ENCODE measurements at regions not wholly inside any gene's neighbourhood (a gene's known extent, or its start where the extent isn't known, plus 50 kb on each side); places are given as distances from the start of the nearest gene placed in this dataset.

GRCh38 chr16:52697971-52698370 lies 151.0 kb upstream of the TOX3 start:
- no peak for DNase-seq
- TF ChIP-seq POLR2A (IDR thresholded peaks at IDR 0.05): no peak
- TF ChIP-seq, protein P1, sequence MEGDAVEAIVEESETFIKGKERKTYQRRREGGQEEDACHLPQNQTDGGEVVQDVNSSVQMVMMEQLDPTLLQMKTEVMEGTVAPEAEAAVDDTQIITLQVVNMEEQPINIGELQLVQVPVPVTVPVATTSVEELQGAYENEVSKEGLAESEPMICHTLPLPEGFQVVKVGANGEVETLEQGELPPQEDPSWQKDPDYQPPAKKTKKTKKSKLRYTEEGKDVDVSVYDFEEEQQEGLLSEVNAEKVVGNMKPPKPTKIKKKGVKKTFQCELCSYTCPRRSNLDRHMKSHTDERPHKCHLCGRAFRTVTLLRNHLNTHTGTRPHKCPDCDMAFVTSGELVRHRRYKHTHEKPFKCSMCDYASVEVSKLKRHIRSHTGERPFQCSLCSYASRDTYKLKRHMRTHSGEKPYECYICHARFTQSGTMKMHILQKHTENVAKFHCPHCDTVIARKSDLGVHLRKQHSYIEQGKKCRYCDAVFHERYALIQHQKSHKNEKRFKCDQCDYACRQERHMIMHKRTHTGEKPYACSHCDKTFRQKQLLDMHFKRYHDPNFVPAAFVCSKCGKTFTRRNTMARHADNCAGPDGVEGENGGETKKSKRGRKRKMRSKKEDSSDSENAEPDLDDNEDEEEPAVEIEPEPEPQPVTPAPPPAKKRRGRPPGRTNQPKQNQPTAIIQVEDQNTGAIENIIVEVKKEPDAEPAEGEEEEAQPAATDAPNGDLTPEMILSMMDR (IDR thresholded peaks at IDR 0.05): no peak
- Histone ChIP-seq H3K27ac (no peak overlapping the region), H3K4me1 (no peaks in the 10 kb centered on the region), H3K4me3 (no peak overlapping the region), H3K27me3 (no peaks in the 10 kb centered on the region), H3K36me3 (ENCODE audit: low read depth, missing control alignments) (no peaks in the 10 kb centered on the region), H3K9me3 (no peaks in the 10 kb centered on the region)
- intact Hi-C loops (cut with DNase I; ENCODE audit: low total_unique reads): no loop called here

DNA sequence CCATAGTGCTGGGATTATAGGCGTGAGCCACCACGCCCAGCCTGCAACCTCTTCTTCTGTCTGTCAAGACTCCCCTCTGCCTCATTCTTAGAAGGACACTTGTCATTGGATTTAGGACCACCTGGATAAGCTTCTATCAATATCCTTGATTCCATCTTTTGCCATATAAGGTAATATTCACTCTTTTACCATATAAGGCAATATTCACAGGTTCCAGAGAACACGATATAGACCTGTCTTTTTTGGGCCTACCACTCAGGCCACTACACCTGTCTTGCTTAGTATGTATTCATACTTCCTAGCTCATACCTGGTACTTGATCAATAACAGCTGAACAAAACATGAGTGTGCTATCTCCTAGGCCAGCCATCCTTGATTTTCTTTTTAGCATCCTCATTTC lies 149.2 kb upstream of the TOX3 start:
- Histone ChIP-seq H3K4me3 (no peak overlapping the region), H3K36me3 (ENCODE audit: low read depth, missing control alignments) (no peaks in the 10 kb centered on the region), H3K9me3 (no peaks in the 10 kb centered on the region), H3K27ac (no peak overlapping the region), H3K27me3 (no peaks in the 10 kb centered on the region), H3K4me1 (no peaks in the 10 kb centered on the region)
- intact Hi-C loops (cut with DNase I; ENCODE audit: low total_unique reads): no loop called here
- no peak for TF ChIP-seq POLR2A (IDR thresholded peaks at IDR 0.05)
- TF ChIP-seq, protein P1 (IDR thresholded peaks at IDR 0.05): no peak
- DNase-seq: no peak
- 95 to 96% methylated on average over 3 of the region's 3 CpGs for WGBS, 2 donors

- Histone ChIP-seq H3K27ac (no peak overlapping the region), H3K9me3 (no peaks in the 10 kb centered on the region), H3K4me3 (no peak overlapping the region), H3K4me1 (no peaks in the 10 kb centered on the region), H3K36me3 (ENCODE audit: low read depth, missing control alignments) (no peaks in the 10 kb centered on the region), H3K27me3 (no peaks in the 10 kb centered on the region)
- no peak for TF ChIP-seq POLR2A (IDR thresholded peaks at IDR 0.05)
- TF ChIP-seq, protein P1 (IDR thresholded peaks at IDR 0.05): no peak
- intact Hi-C loops (cut with DNase I; ENCODE audit: low total_unique reads): no loop called here
- WGBS, 2 donors: 95 to 100% methylated on average over 1 of the region's 1 CpG
- no peak for DNase-seq
These were observed 143.5 kb upstream of the TOX3 start for GRCh38 chr16:52690468-52690867.

- H3K36me3 ChIP-seq (ENCODE audit: low read depth, missing control alignments): no peaks in the 10 kb centered on the region
- H3K27ac ChIP-seq: no peak overlapping the region
- TF ChIP-seq POLR2A (IDR thresholded peaks at IDR 0.05): no peak
- TF ChIP-seq, protein P1 (IDR thresholded peaks at IDR 0.05): no peak
- no peak overlapping the region for H3K4me3 ChIP-seq
- H3K4me1 ChIP-seq: no peaks in the 10 kb centered on the region
- H3K27me3 ChIP-seq: no peaks in the 10 kb centered on the region
- intact Hi-C loops (cut with DNase I; ENCODE audit: low total_unique reads): no loop called here
- H3K9me3 ChIP-seq: no peaks in the 10 kb centered on the region
- no peak for DNase-seq
- WGBS, 2 donors: 95 to 100% methylated on average over 1 of the region's 1 CpG
These were observed 134.1 kb upstream of the TOX3 start for GRCh38 chr16:52680993-52681392.

GRCh38 chr16:52677501-52677900 lies 130.6 kb upstream of the TOX3 start:
- no peaks in the 10 kb centered on the region for H3K9me3 ChIP-seq
- no peak overlapping the region for H3K4me3 ChIP-seq
- H3K27ac ChIP-seq: no peak overlapping the region
- intact Hi-C loops (cut with DNase I; ENCODE audit: low total_unique reads): no loop called here
- no peaks in the 10 kb centered on the region for H3K4me1 ChIP-seq
- 49 to 55% methylated on average over 2 of the region's 2 CpGs for WGBS, 2 donors
- no peaks in the 10 kb centered on the region for H3K36me3 ChIP-seq (ENCODE audit: low read depth, missing control alignments)
- no peak for DNase-seq
- H3K27me3 ChIP-seq: no peaks in the 10 kb centered on the region
- TF ChIP-seq, protein P1 (IDR thresholded peaks at IDR 0.05): no peak
- TF ChIP-seq POLR2A (IDR thresholded peaks at IDR 0.05): no peak

All from testis (tissue), 2 donors.